Mesodermal cell (in vitro differentiated cells): ENCODE measurements at regions not wholly inside any gene's neighbourhood (a gene's known extent, or its start where the extent isn't known, plus 50 kb on each side); places are given as distances from the start of the nearest gene placed in this dataset.

Experiments
- H3K27ac ChIP-seq: 2 replicates; pipeline ENCODE4 v1.7.0; 2013; ENCODE audit warnings: mild to moderate bottlenecking, low read depth, low read length, moderate library complexity; ENCODE audit not compliant: severe bottlenecking
- H3K36me3 ChIP-seq: 2 replicates; pipeline ENCODE4 v1.7.1; 2013; ENCODE audit warnings: mild to moderate bottlenecking, low read length, moderate library complexity; ENCODE audit not compliant: control insufficient read depth, insufficient read depth
- H3K4me1 ChIP-seq: one replicate; pipeline ENCODE4 v1.7.1; 2013; ENCODE audit warnings: mild to moderate bottlenecking, low read length; ENCODE audit not compliant: insufficient read depth, control insufficient read depth, poor library complexity, severe bottlenecking
- H3K4me3 ChIP-seq: 2 replicates; pipeline ENCODE4 v1.7.0; 2013; ENCODE audit warnings: low read length, control low read depth, mild to moderate bottlenecking; ENCODE audit not compliant: insufficient read depth, poor library complexity, severe bottlenecking; ENCODE audit errors: extremely low read depth
- H3K9me3 ChIP-seq: 2 replicates; pipeline ENCODE4 v1.7.1; 2013; ENCODE audit warnings: mild to moderate bottlenecking, low read length, moderate library complexity; ENCODE audit not compliant: control insufficient read depth
- WGBS, 2 experiments: methylation state at CpG; one replicate each; pipeline ENCODE4 v1.1.5; 2013; ENCODE audit warnings: missing lambda C conversion rate in 2 of 2; ENCODE audit not compliant: insufficient coverage in 2 of 2; 5-methylcytosine and 5-hydroxymethylcytosine counted together

- Histone ChIP-seq H3K4me3 (no peak overlapping the region), H3K27ac (no peak overlapping the region), H3K9me3 (no peaks in the 10 kb centered on the region), H3K36me3 (no peaks in the 10 kb centered on the region), H3K4me1 (no peaks in the 10 kb centered on the region)
- 78 to 86% methylated on average over 1 of the region's 2 CpGs for WGBS, 2 experiments
These were observed 127.1 kb upstream of the TANK start for GRCh38 chr2:161033059-161033660.

DNA sequence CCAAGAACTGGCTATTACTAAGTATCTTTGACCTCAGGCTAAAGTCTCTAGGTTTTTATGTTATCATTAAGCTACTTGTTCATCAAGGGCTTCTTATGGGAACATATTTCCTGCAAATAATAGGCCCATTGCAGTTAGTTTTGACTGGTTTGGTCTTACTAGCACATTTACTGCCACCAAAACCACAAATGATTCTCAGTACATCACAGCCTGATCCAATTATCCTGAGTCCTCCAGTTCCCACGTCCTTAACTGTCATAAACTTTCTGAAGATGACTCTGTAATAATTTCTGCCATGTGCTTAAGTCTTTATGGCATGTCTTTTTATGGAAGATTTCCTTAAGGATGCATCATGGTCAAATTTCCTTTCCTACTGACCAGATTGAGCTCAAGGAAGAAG is 123.3 kb upstream of the TANK start:
- H3K4me3 ChIP-seq, result no peak overlapping the region
- H3K9me3 ChIP-seq, result no peaks in the 10 kb centered on the region
- H3K4me1 ChIP-seq, result no peaks in the 10 kb centered on the region
- H3K27ac ChIP-seq, result no peak overlapping the region
- no CpG with 5 or more reads among the region's 1 CpG for whole genome bisulfite sequencing, 2 experiments
- H3K36me3 ChIP-seq, result no peaks in the 10 kb centered on the region

DNA sequence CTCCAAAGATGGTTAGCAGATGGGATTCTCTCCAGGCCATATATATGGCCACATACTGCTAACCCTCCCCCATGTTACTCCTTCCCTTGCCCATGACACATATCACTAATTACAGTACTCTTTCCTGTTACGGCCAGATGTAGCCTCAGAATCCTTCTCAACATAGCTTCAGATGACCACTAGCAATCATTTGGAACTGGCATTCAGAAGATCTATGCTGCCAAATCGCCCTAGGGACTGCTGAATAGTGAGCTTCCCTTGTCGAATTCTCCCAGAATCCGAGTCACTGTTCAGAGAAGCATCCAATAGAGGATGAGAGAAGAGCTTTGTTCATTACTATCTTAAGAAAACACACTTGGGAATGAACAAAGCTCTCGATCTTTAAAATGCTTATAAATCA is 121.2 kb upstream of the TANK start:
- Histone ChIP-seq H3K9me3 (no peaks in the 10 kb centered on the region), H3K4me3 (no peak overlapping the region), H3K27ac (no peak overlapping the region), H3K4me1 (no peaks in the 10 kb centered on the region), H3K36me3 (no peaks in the 10 kb centered on the region)
- 86 to 94% methylated on average over 1 to 2 of the region's 5 CpGs for WGBS, 2 experiments

GRCh38 chr2:161041356-161041755 is 118.9 kb upstream of the TANK start:
- Histone ChIP-seq H3K9me3 (no peaks in the 10 kb centered on the region), H3K27ac (no peak overlapping the region), H3K36me3 (no peaks in the 10 kb centered on the region), H3K4me3 (no peak overlapping the region), H3K4me1 (no peaks in the 10 kb centered on the region)
- WGBS, 2 experiments, result 83 to 84% methylated on average over 2 of the region's 2 CpGs

GRCh38 chr2:161042990-161043625 is 117.1 kb upstream of the TANK start:
- Histone ChIP-seq H3K4me1 (no peaks in the 10 kb centered on the region), H3K4me3 (no peak overlapping the region), H3K36me3 (no peaks in the 10 kb centered on the region), H3K27ac (no peak overlapping the region), H3K9me3 (no peaks in the 10 kb centered on the region)
- no CpG with 5 or more reads among the region's 2 CpGs for WGBS, 2 experiments

- 100% methylated on average over 2 to 4 of the region's 6 CpGs for WGBS, 2 experiments
- Histone ChIP-seq H3K4me3 (no peak overlapping the region), H3K9me3 (no peaks in the 10 kb centered on the region), H3K27ac (no peak overlapping the region), H3K4me1 (no peaks in the 10 kb centered on the region), H3K36me3 (no peaks in the 10 kb centered on the region)
These were observed 115.9 kb upstream of the TANK start for GRCh38 chr2:161044095-161044865.

DNA sequence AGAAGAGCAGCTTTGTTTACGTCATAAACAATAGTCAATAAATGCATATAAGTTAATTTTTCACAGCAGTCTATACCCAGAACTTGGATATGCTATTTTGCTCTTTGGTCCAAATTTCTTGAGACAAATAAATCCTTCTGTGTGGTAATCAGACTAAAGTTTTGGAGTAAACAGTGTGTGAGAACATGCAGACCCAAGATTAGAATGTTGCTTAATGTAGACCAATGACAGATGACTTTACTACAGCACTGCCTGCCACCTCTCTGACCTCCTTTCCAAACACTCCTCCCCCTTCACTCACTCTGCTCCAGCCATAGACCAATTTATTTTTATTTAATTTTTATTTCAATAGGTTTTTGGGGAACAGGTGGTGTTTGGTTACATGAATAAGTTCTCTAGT is 115.3 kb upstream of the TANK start:
- no peaks in the 10 kb centered on the region for H3K36me3 ChIP-seq

DNA sequence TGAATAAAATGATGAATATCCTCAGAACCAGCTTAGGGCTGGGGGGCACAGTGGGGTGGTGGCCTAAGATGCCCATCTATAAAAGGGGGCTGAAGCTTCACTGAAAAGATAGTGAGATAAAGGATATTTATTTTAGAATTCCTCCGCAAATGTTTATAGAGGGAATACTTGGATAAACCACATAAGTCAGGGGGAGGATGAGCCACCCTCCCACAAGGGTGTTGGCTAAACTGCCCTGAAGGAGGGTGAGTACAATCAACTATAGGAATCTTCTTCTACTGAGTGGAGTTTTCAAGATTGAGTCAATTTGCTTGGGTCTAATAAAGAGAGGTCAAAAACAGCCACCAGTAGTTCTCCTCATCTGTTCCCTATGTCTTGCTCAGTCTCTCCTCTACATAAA is 114.5 kb upstream of the TANK start:
- no CpG with 5 or more reads among the region's 1 CpG for WGBS, 2 experiments
- Histone ChIP-seq H3K4me1 (no peaks in the 10 kb centered on the region), H3K4me3 (no peak overlapping the region), H3K27ac (no peak overlapping the region), H3K36me3 (no peaks in the 10 kb centered on the region), H3K9me3 (no peaks in the 10 kb centered on the region)

More for the DNA sequence above, 115.3 kb upstream of the TANK start:
- Histone ChIP-seq H3K4me3 (no peak overlapping the region), H3K27ac (no peak overlapping the region), H3K4me1 (no peaks in the 10 kb centered on the region), H3K9me3 (no peaks in the 10 kb centered on the region)
- no CpG with 5 or more reads among the region's 1 CpG for WGBS, 2 experiments

DNA sequence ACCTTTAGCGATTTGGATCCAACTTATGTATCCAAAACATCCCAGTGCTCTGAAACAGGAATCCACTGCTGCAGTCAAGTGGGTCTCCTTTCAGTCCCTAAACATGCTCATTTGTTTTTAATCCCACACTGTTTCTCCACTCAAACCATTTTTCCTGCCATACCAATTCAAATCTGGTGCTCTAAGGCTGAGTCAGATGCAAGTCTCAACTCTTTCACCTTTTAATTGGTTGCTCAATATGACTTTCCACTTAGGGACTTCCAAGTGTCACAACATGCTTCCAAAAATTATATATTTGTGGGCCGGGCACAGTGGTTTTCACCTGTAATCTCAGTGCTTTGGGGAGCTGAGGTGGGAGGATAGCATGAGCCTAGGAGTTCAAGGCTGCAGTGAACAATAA is 113.4 kb upstream of the TANK start:
- no peak overlapping the region for H3K27ac ChIP-seq
- H3K9me3 ChIP-seq, result no peaks in the 10 kb centered on the region
- H3K36me3 ChIP-seq, result no peaks in the 10 kb centered on the region
- no peak overlapping the region for H3K4me3 ChIP-seq
- H3K4me1 ChIP-seq, result no peaks in the 10 kb centered on the region
- WGBS, 2 experiments, result 89 to 100% methylated on average over 1 to 2 of the region's 2 CpGs

- Histone ChIP-seq H3K9me3 (no peaks in the 10 kb centered on the region), H3K4me3 (no peak overlapping the region), H3K27ac (no peak overlapping the region), H3K36me3 (no peaks in the 10 kb centered on the region), H3K4me1 (no peaks in the 10 kb centered on the region)
- no CpG with 5 or more reads among the region's 3 CpGs for WGBS, 2 experiments
These were observed 111.9 kb upstream of the TANK start for GRCh38 chr2:161048317-161048716.

DNA sequence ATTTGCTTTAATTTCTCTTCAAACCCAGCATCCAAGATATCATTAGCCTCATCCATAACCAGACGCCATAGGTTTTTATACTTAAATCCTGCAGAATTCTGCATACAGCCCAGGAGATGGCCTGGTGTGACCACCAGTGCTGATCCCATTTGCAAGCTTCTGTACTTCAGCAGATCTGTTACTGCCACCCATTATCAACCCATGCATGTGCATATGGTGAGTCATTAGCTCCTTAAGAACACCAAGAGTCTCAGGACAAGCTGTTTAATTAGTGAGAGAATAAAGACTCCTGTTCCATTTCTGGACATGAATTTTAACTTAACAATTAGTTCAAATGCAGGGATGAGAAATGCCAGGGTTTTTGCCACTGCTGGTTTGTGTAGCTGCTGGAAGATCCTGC is 110.7 kb upstream of the TANK start:
- no peaks in the 10 kb centered on the region for H3K4me1 ChIP-seq
- no peak overlapping the region for H3K27ac ChIP-seq
- H3K36me3 ChIP-seq, result no peaks in the 10 kb centered on the region
- no peaks in the 10 kb centered on the region for H3K9me3 ChIP-seq
- H3K4me3 ChIP-seq, result no peak overlapping the region
- WGBS, 2 experiments, result 100% methylated on average over 1 of the region's 1 CpG
